ENCODE measurements at regions not wholly inside any gene's neighbourhood (a gene's known extent, or its start where the extent isn't known, plus 50 kb on each side); places are given as distances from the start of the nearest gene placed in this dataset.

DNA sequence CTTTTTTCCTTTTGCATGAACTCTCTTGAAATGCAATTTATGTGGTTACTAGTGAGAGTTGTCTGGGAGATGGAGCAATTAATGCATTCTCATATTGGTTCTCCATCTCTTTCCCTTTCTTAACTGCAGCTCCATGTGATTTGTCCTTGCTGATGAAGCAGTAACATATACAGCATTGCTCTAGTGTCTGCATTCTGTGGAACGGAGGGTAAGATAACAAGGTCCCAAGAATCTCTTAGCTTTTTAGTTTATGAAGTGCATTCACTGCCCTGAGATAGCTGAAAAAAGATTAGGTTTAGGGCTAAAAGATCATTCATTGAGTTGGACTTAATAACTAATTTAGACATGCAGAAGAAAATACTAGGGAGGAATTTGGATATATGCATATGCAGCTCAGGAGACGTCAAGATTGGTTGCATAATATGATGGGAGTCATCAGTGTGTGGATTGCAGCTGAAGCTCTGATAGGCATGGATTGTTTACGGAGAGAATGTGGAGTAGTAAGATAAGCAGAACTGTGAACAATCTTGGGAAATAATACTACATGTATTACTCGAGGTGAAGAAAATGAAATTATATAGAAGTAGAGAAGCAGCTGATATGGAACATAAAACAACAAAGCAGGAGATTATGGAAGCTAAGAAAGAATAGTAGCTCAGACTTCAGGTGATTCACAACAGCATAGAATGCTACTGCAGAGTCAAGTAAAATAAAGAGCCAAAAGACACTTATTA lies 404.7 kb downstream of the ARL4A start:
- TF ChIP-seq EZH2 (IDR thresholded peaks at IDR 0.05; ENCODE audit: low read depth) (no peak), CTCF (conservative IDR thresholded peaks at IDR 0.05) (no peak)

Data from PC-9 (cell line).